ENCODE measurements at regions not wholly inside any gene's neighbourhood (a gene's known extent, or its start where the extent isn't known, plus 50 kb on each side); places are given as distances from the start of the nearest gene placed in this dataset.

- TF ChIP-seq CTCF (conservative IDR thresholded peaks at IDR 0.05; ENCODE audit: low read depth, low read length) (no peak), EZH2 (IDR thresholded peaks at IDR 0.05; ENCODE audit: low read length, unreplicated experiment) (no peak)
These were observed 78.4 kb upstream of the DBX1 start for GRCh38 chr11:20238712-20239111.
